ENCODE measurements at regions not wholly inside any gene's neighbourhood (a gene's known extent, or its start where the extent isn't known, plus 50 kb on each side); places are given as distances from the start of the nearest gene placed in this dataset.

DNA sequence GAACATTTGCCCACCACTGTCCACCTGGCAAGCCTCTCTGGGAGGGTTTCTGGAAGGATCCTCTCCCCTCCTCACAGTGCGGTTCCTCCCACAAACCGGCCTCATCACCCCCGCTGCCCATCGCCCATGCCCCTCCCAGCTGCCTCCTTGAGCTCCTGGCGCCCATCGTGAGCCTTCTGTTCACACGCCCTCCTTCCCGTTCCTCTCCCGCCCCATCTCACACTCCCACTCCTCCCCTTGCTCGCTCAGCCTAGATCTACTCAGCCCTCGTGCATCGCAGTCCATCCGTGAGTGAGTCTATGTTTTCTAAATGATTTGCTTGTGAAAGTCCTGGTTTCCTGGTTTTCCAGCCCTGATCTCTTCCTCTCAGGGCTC lies 119.1 kb upstream of the C1orf174 start:
- Histone ChIP-seq H3K27ac (ENCODE audit: low read depth, low read length) (no peak overlapping the region), H3K9me2 (replicated peaks; ENCODE audit: control insufficient read depth, low read length) (no peaks in the 10 kb centered on the region), H3K4me3 (ENCODE audit: low read length) (no peak overlapping the region), H4K20me1 (ENCODE audit: control insufficient read depth, insufficient read depth, low read depth, low read length) (no peaks in the 10 kb centered on the region), H3K36me3 (ENCODE audit: control insufficient read depth, low read length) (peaks cover 53% of the 10 kb centered on the region), H3K79me2 (ENCODE audit: control insufficient read depth, low read length) (peaks cover 1% of the 10 kb centered on the region; the same call in 1 of the 2 replicates), H3K4me2 (ENCODE audit: low read length) (no peak overlapping the region), H3K4me1 (ENCODE audit: control insufficient read depth, low read length) (peaks cover 89% of the 10 kb centered on the region), H3K9me3 (ENCODE audit: control insufficient read depth, insufficient read depth, low read length) (no peaks in the 10 kb centered on the region), H3K27me3 (ENCODE audit: control insufficient read depth, low read length) (no peaks in the 10 kb centered on the region), H3F3A (ENCODE audit: control insufficient read depth, insufficient read depth) (peaks cover 23% of the 10 kb centered on the region)
- TF ChIP-seq EZH2phosphoT487 (IDR thresholded peaks at IDR 0.05; ENCODE audit: borderline replicate concordance, low read length), result no peak
- TF ChIP-seq, protein P1, sequence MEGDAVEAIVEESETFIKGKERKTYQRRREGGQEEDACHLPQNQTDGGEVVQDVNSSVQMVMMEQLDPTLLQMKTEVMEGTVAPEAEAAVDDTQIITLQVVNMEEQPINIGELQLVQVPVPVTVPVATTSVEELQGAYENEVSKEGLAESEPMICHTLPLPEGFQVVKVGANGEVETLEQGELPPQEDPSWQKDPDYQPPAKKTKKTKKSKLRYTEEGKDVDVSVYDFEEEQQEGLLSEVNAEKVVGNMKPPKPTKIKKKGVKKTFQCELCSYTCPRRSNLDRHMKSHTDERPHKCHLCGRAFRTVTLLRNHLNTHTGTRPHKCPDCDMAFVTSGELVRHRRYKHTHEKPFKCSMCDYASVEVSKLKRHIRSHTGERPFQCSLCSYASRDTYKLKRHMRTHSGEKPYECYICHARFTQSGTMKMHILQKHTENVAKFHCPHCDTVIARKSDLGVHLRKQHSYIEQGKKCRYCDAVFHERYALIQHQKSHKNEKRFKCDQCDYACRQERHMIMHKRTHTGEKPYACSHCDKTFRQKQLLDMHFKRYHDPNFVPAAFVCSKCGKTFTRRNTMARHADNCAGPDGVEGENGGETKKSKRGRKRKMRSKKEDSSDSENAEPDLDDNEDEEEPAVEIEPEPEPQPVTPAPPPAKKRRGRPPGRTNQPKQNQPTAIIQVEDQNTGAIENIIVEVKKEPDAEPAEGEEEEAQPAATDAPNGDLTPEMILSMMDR (IDR thresholded peaks at IDR 0.05; ENCODE audit: low read depth, low read length, poor library complexity, severe bottlenecking), result no peak

DNA sequence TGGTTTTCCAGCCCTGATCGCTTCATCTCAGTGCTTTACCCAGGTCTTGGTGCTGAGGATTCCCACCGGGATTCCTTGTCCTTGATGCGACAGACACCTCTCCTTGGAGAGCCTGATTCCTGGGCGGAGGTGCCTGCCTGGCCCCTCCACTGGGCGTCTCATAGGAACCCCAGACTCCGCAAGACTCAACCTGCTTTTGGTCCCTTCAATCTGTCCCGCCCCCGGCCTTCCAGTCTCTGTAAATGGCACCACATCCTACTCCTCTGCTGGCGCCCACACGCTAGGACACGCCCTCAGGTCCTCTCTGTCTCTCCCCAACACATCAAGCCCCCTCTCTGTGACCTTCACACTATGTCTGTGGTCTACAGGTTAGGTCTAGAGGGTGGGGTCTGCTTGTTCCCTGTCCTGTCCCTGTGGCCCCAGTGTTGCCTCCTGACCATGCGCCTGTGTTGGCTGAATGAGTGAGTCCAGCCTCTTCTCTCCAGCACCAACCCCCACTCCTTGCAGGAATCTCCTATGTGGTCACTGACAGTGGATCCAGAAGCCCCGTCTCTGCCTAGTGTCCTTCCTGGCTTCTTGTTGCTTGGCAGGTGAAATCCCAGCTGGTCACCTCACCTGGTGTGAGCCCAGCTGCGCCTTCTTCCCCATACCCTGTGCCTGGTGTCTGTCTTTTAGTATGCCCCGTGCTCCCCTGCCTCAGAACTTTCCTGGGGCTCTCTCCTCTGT lies 119.7 kb upstream of the C1orf174 start:
- Histone ChIP-seq H3K79me2 (ENCODE audit: control insufficient read depth, low read length) (peaks cover 5% of the 10 kb centered on the region; the same call in 1 of the 2 replicates), H3K4me3 (ENCODE audit: low read length) (no peak overlapping the region), H3K27me3 (ENCODE audit: control insufficient read depth, low read length) (no peaks in the 10 kb centered on the region), H3K4me2 (ENCODE audit: low read length) (no peak overlapping the region), H3K36me3 (ENCODE audit: control insufficient read depth, low read length) (peaks cover 59% of the 10 kb centered on the region), H3K9me3 (ENCODE audit: control insufficient read depth, insufficient read depth, low read length) (no peaks in the 10 kb centered on the region), H4K20me1 (ENCODE audit: control insufficient read depth, insufficient read depth, low read depth, low read length) (no peaks in the 10 kb centered on the region), H3K9me2 (replicated peaks; ENCODE audit: control insufficient read depth, low read length) (no peaks in the 10 kb centered on the region), H3K27ac (ENCODE audit: low read depth, low read length) (peak overlapping the region; percentile 10), H3F3A (ENCODE audit: control insufficient read depth, insufficient read depth) (peaks cover 23% of the 10 kb centered on the region), H3K4me1 (ENCODE audit: control insufficient read depth, low read length) (peaks cover 92% of the 10 kb centered on the region)
- TF ChIP-seq, protein P1 (IDR thresholded peaks at IDR 0.05; ENCODE audit: low read depth, low read length, poor library complexity, severe bottlenecking), result no peak
- no peak for TF ChIP-seq EZH2phosphoT487 (IDR thresholded peaks at IDR 0.05; ENCODE audit: borderline replicate concordance, low read length)

DNA sequence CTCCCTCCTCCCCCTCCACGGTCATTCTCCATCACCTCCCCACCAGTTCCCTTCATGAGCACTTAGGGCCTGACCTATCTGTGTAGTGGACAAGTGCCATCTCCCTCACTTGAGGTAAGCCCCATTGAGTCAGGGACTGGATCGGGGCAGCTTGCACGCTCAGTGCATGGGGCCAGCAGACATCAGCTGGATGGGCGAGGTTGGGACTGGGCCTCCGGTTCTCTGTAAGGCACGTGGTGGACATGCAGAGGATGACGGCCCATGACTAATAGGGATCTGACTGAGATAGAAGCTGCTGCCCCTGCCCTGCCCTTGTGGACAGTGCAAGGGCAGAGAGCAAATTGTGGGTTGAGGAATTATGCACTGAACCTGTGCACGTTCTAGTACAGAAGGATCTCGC lies 120.4 kb upstream of the C1orf174 start:
- Histone ChIP-seq H3K79me2 (ENCODE audit: control insufficient read depth, low read length) (peaks cover 10% of the 10 kb centered on the region), H3F3A (ENCODE audit: control insufficient read depth, insufficient read depth) (peaks cover 23% of the 10 kb centered on the region), H3K4me3 (ENCODE audit: low read length) (no peak overlapping the region), H4K20me1 (ENCODE audit: control insufficient read depth, insufficient read depth, low read depth, low read length) (no peaks in the 10 kb centered on the region), H3K36me3 (ENCODE audit: control insufficient read depth, low read length) (peaks cover 66% of the 10 kb centered on the region), H3K4me2 (ENCODE audit: low read length) (no peak overlapping the region), H3K27me3 (ENCODE audit: control insufficient read depth, low read length) (no peaks in the 10 kb centered on the region), H3K4me1 (ENCODE audit: control insufficient read depth, low read length) (peaks cover 92% of the 10 kb centered on the region), H3K9me3 (ENCODE audit: control insufficient read depth, insufficient read depth, low read length) (no peaks in the 10 kb centered on the region), H3K9me2 (replicated peaks; ENCODE audit: control insufficient read depth, low read length) (no peaks in the 10 kb centered on the region), H3K27ac (ENCODE audit: low read depth, low read length) (peak overlapping the region; percentile 10)
- TF ChIP-seq, protein P1 (IDR thresholded peaks at IDR 0.05; ENCODE audit: low read depth, low read length, poor library complexity, severe bottlenecking), result no peak
- TF ChIP-seq EZH2phosphoT487 (IDR thresholded peaks at IDR 0.05; ENCODE audit: borderline replicate concordance, low read length), result no peak

Measured in DOHH2 (cell line).